ENCODE measurements at regions not wholly inside any gene's neighbourhood (a gene's known extent, or its start where the extent isn't known, plus 50 kb on each side); places are given as distances from the start of the nearest gene placed in this dataset.
A peak's percentile ranks its signal among the peaks of the same experiment; 100 is the strongest.

GRCh38 chr20:39633689-39634088, 671.5 kb downstream of the DHX35 start:
- TF ChIP-seq CTCF (conservative IDR thresholded peaks at IDR 0.05; ENCODE audit: low read depth, low read length), result no peak
- DNase-seq (ENCODE audit: low read depth), result no peak
- H3K4me3 ChIP-seq (ENCODE audit: low read depth, low read length), result no peak overlapping the region

GRCh38 chr20:39632757-39633156, 670.6 kb downstream of the DHX35 start:
- no peak for TF ChIP-seq CTCF (conservative IDR thresholded peaks at IDR 0.05; ENCODE audit: low read depth, low read length)
- DNase-seq (ENCODE audit: low read depth), result no peak
- no peak overlapping the region for H3K4me3 ChIP-seq (ENCODE audit: low read depth, low read length)

GRCh38 chr20:39632176-39632575, 670.0 kb downstream of the DHX35 start:
- no peak for DNase-seq (ENCODE audit: low read depth)
- TF ChIP-seq CTCF (conservative IDR thresholded peaks at IDR 0.05; ENCODE audit: low read depth, low read length), result no peak
- H3K4me3 ChIP-seq (ENCODE audit: low read depth, low read length), result no peak overlapping the region

- DNase-seq (ENCODE audit: low read depth), result peak; percentile 13
- H3K4me3 ChIP-seq (ENCODE audit: low read depth, low read length), result no peak overlapping the region
- no peak for TF ChIP-seq CTCF (conservative IDR thresholded peaks at IDR 0.05; ENCODE audit: low read depth, low read length)
These were observed 669.4 kb downstream of the DHX35 start for GRCh38 chr20:39631557-39631956.

- no peak for TF ChIP-seq CTCF (conservative IDR thresholded peaks at IDR 0.05; ENCODE audit: low read depth, low read length)
- no peak overlapping the region for H3K4me3 ChIP-seq (ENCODE audit: low read depth, low read length)
- DNase-seq (ENCODE audit: low read depth), result no peak
These were observed 668.2 kb downstream of the DHX35 start for GRCh38 chr20:39630215-39630908.

GRCh38 chr20:39627765-39628164, 665.6 kb downstream of the DHX35 start:
- TF ChIP-seq CTCF (conservative IDR thresholded peaks at IDR 0.05; ENCODE audit: low read depth, low read length), result no peak

GRCh38 chr20:39624316-39624715, 662.2 kb downstream of the DHX35 start:
- TF ChIP-seq CTCF (conservative IDR thresholded peaks at IDR 0.05; ENCODE audit: low read depth, low read length), result no peak
- DNase-seq (ENCODE audit: low read depth), result no peak
- no peak overlapping the region for H3K4me3 ChIP-seq (ENCODE audit: low read depth, low read length)

More at GRCh38 chr20:39627765-39628164, 665.6 kb downstream of the DHX35 start:
- no peak overlapping the region for H3K4me3 ChIP-seq (ENCODE audit: low read depth, low read length)
- DNase-seq (ENCODE audit: low read depth), result no peak

All from epithelial cell of proximal tubule (primary cell).